ENCODE measurements at regions not wholly inside any gene's neighbourhood (a gene's known extent, or its start where the extent isn't known, plus 50 kb on each side); places are given as distances from the start of the nearest gene placed in this dataset.

GRCh38 chr11:21710809-21711208, 482.1 kb upstream of the ANO5 start:
- peak; percentile 32; the same call in 1 of the 2 replicates for TF ChIP-seq MXI1 (IDR thresholded peaks at IDR 0.05; ENCODE audit: low read depth, low read length)
- TF ChIP-seq NRF1 (IDR thresholded peaks at IDR 0.05; ENCODE audit: low read depth, low read length) = no peak
- H3K27ac ChIP-seq (ENCODE audit: low read depth in 2 of 2, low read length in 1 of 2) = peak overlapping the region in 1 of 2 experiments; percentile 65; a peak in 1 of 4 replicates
- WGBS (ENCODE audit: low lambda C conversion rate) = 35% methylated on average over 1 of the region's 1 CpG
- ChIA-PET CTCF (no interaction called here), POLR2A (no interaction called here)
- no peak overlapping the region for H3K9ac ChIP-seq
- H3K36me3 ChIP-seq (replicated peaks in 1 of 2; ENCODE audit: control insufficient read depth in 1 of 2, insufficient read depth in 2 of 2, low read length in 1 of 2) = no peaks in the 10 kb centered on the region
- no peaks in the 10 kb centered on the region for H3K27me3 ChIP-seq (ENCODE audit: insufficient read depth)
- H3K4me3 ChIP-seq (ENCODE audit: low read depth in 2 of 2, low read length in 1 of 2) = no peak overlapping the region
- H3K9me3 ChIP-seq = no peaks in the 10 kb centered on the region
- H4K20me1 ChIP-seq (ENCODE audit: insufficient read depth) = no peaks in the 10 kb centered on the region
- H3K4me1 ChIP-seq (ENCODE audit: control insufficient read depth in 1 of 2, insufficient read depth in 2 of 2, low read depth in 1 of 2, low read length in 1 of 2) = peaks cover 0 to 2% of the 10 kb centered on the region in 2 experiments; a peak in 1 of 4 replicates
- H3K4me2 ChIP-seq = no peak overlapping the region
- DNase-seq = peak; percentile 3
- no peaks in the 10 kb centered on the region for H3F3A ChIP-seq (replicated peaks; ENCODE audit: insufficient read depth)
- no peaks in the 10 kb centered on the region for H3K79me2 ChIP-seq (ENCODE audit: insufficient read depth)
- no peaks in the 10 kb centered on the region for H3K9me2 ChIP-seq
- no peak overlapping the region for H2AFZ ChIP-seq (ENCODE audit: low read depth)

GRCh38 chr11:21711341-21711740, 481.5 kb upstream of the ANO5 start:
- peaks cover 0 to 2% of the 10 kb centered on the region in 2 experiments; a peak in 1 of 4 replicates for H3K4me1 ChIP-seq (ENCODE audit: control insufficient read depth in 1 of 2, insufficient read depth in 2 of 2, low read depth in 1 of 2, low read length in 1 of 2)
- ChIA-PET POLR2A (no interaction called here), CTCF (no interaction called here)
- no peaks in the 10 kb centered on the region for H3K27me3 ChIP-seq (ENCODE audit: insufficient read depth)
- 19% methylated on average over 2 of the region's 2 CpGs for WGBS (ENCODE audit: low lambda C conversion rate)
- no peak overlapping the region for H3K4me3 ChIP-seq (ENCODE audit: low read depth in 2 of 2, low read length in 1 of 2)
- no peaks in the 10 kb centered on the region for H3K36me3 ChIP-seq (replicated peaks in 1 of 2; ENCODE audit: control insufficient read depth in 1 of 2, insufficient read depth in 2 of 2, low read length in 1 of 2)
- H3K9ac ChIP-seq = no peak overlapping the region
- no peak for TF ChIP-seq TCF12 (IDR thresholded peaks at IDR 0.05)
- no peak for TF ChIP-seq MEF2A (IDR thresholded peaks at IDR 0.05; ENCODE audit: borderline replicate concordance, low read depth)
- TF ChIP-seq SMC3 (IDR thresholded peaks at IDR 0.05; ENCODE audit: low read depth, low read length) = no peak
- no peak for TF ChIP-seq CTCF (IDR thresholded peaks at IDR 0.05)
- no peak for TF ChIP-seq RCOR1 (IDR thresholded peaks at IDR 0.05; ENCODE audit: low read length)
- TF ChIP-seq NFIC (IDR thresholded peaks at IDR 0.05; ENCODE audit: borderline replicate concordance) = no peak
- TF ChIP-seq TAF1 (IDR thresholded peaks at IDR 0.05; ENCODE audit: borderline replicate concordance, low read depth, low read length) = no peak
- TF ChIP-seq FOSL2 (IDR thresholded peaks at IDR 0.05; ENCODE audit: borderline replicate concordance, low read depth) = no peak
- TF ChIP-seq EP300 (IDR thresholded peaks at IDR 0.05; ENCODE audit: borderline replicate concordance in 1 of 2, low read depth in 1 of 2, low read length in 1 of 2) = no peak
- no peak for TF ChIP-seq MAX (IDR thresholded peaks at IDR 0.05; ENCODE audit: low read depth)
- H3K27ac ChIP-seq (ENCODE audit: low read depth in 2 of 2, low read length in 1 of 2) = no peak overlapping the region; a peak in 1 of 4 replicates
- no peaks in the 10 kb centered on the region for H3K9me2 ChIP-seq
- H4K20me1 ChIP-seq (ENCODE audit: insufficient read depth) = no peaks in the 10 kb centered on the region
- no peaks in the 10 kb centered on the region for H3F3A ChIP-seq (replicated peaks; ENCODE audit: insufficient read depth)
- H3K9me3 ChIP-seq = no peaks in the 10 kb centered on the region
- no peak for DNase-seq
- H3K4me2 ChIP-seq = no peak overlapping the region
- H3K79me2 ChIP-seq (ENCODE audit: insufficient read depth) = no peaks in the 10 kb centered on the region
- no peak overlapping the region for H2AFZ ChIP-seq (ENCODE audit: low read depth)
